ENCODE measurements at regions not wholly inside any gene's neighbourhood (a gene's known extent, or its start where the extent isn't known, plus 50 kb on each side); places are given as distances from the start of the nearest gene placed in this dataset.

GRCh38 chr7:131104596-131105293, 222.9 kb upstream of the MKLN1 start:
- DNase-seq (ENCODE audit: low read depth, low spot score) (no peak), FAIRE-seq (no peak)
- Histone ChIP-seq H3K9me3 (ENCODE audit: control insufficient read depth, low read depth, low read length) (no peaks in the 10 kb centered on the region), H3K36me3 (ENCODE audit: control insufficient read depth in 2 of 2, extremely low read depth in 1 of 2, insufficient read depth in 2 of 2, low read length in 2 of 2) (no peaks in the 10 kb centered on the region), H4K20me1 (ENCODE audit: control insufficient read depth, extremely low read depth, insufficient read depth, low read length) (no peaks in the 10 kb centered on the region), H3K4me3 (ENCODE audit: control insufficient read depth in 2 of 3, extremely low read depth in 1 of 3, insufficient read depth in 2 of 3, low read depth in 1 of 3, low read length in 3 of 3) (peak overlapping the region in 1 of 3 experiments; percentile 47), H3K79me2 (ENCODE audit: control insufficient read depth, insufficient read depth, low read length) (peaks cover 40% of the 10 kb centered on the region), H3K4me2 (ENCODE audit: control insufficient read depth, extremely low read depth, insufficient read depth, low read depth, low read length) (peak overlapping the region; percentile 86), H3K9ac (ENCODE audit: control insufficient read depth, extremely low read depth, insufficient read depth, low read length) (peak overlapping the region; percentile 71), H3K27ac (ENCODE audit: control insufficient read depth, insufficient read depth, low read length) (peak overlapping the region; percentile 45), H2AFZ (ENCODE audit: control insufficient read depth, low read length) (no peak overlapping the region), H3K27me3 (ENCODE audit: control insufficient read depth, extremely low read depth, insufficient read depth, low read length) (no peaks in the 10 kb centered on the region), H3K4me1 (ENCODE audit: control insufficient read depth, extremely low read depth, insufficient read depth, low read length) (peaks cover 18% of the 10 kb centered on the region), H3K9me1 (ENCODE audit: control insufficient read depth, extremely low read depth, insufficient read depth, low read length) (no peaks in the 10 kb centered on the region)
- TF ChIP-seq CTCF (optimal IDR thresholded peaks at IDR 0.05 in 1 of 3, IDR thresholded peaks at IDR 0.05 in 1 of 3, conservative IDR thresholded peaks at IDR 0.05 in 1 of 3; ENCODE audit: extremely low read depth in 1 of 3, insufficient read depth in 2 of 3, low read length in 3 of 3): no peak
- no peak for TF ChIP-seq EZH2 (IDR thresholded peaks at IDR 0.05; ENCODE audit: low read length)
- dilution Hi-C loops (cut with MboI; ENCODE audit: extremely low pct_ligation_motif_present, low sequenced_read_pairs): no loop called here

- Histone ChIP-seq H3K4me1 (ENCODE audit: control insufficient read depth, extremely low read depth, insufficient read depth, low read length) (peaks cover 20% of the 10 kb centered on the region), H2AFZ (ENCODE audit: control insufficient read depth, low read length) (peak overlapping the region; percentile 31), H3K27me3 (ENCODE audit: control insufficient read depth, extremely low read depth, insufficient read depth, low read length) (no peaks in the 10 kb centered on the region), H4K20me1 (ENCODE audit: control insufficient read depth, extremely low read depth, insufficient read depth, low read length) (no peaks in the 10 kb centered on the region), H3K9ac (ENCODE audit: control insufficient read depth, extremely low read depth, insufficient read depth, low read length) (peak overlapping the region; percentile 71), H3K9me1 (ENCODE audit: control insufficient read depth, extremely low read depth, insufficient read depth, low read length) (no peaks in the 10 kb centered on the region), H3K79me2 (ENCODE audit: control insufficient read depth, insufficient read depth, low read length) (peaks cover 40% of the 10 kb centered on the region), H3K9me3 (ENCODE audit: control insufficient read depth, low read depth, low read length) (no peaks in the 10 kb centered on the region), H3K27ac (ENCODE audit: control insufficient read depth, insufficient read depth, low read length) (peak overlapping the region; percentile 45), H3K36me3 (ENCODE audit: control insufficient read depth in 2 of 2, extremely low read depth in 1 of 2, insufficient read depth in 2 of 2, low read length in 2 of 2) (no peaks in the 10 kb centered on the region), H3K4me3 (ENCODE audit: control insufficient read depth in 2 of 3, extremely low read depth in 1 of 3, insufficient read depth in 2 of 3, low read depth in 1 of 3, low read length in 3 of 3) (peak overlapping the region; percentile 24 to 47 (median 36)), H3K4me2 (ENCODE audit: control insufficient read depth, extremely low read depth, insufficient read depth, low read depth, low read length) (peak overlapping the region; percentile 86)
- dilution Hi-C loops (cut with MboI; ENCODE audit: extremely low pct_ligation_motif_present, low sequenced_read_pairs): no loop called here
- TF ChIP-seq CTCF (optimal IDR thresholded peaks at IDR 0.05 in 1 of 3, IDR thresholded peaks at IDR 0.05 in 1 of 3, conservative IDR thresholded peaks at IDR 0.05 in 1 of 3; ENCODE audit: extremely low read depth in 1 of 3, insufficient read depth in 2 of 3, low read length in 3 of 3): no peak
- TF ChIP-seq EZH2 (IDR thresholded peaks at IDR 0.05; ENCODE audit: low read length): no peak
- DNase-seq (ENCODE audit: low read depth, low spot score): no peak
- no peak for FAIRE-seq
These were observed 222.3 kb upstream of the MKLN1 start for GRCh38 chr7:131105294-131105798.

All from keratinocyte (primary cell).